ENCODE measurements at regions not wholly inside any gene's neighbourhood (a gene's known extent, or its start where the extent isn't known, plus 50 kb on each side); places are given as distances from the start of the nearest gene placed in this dataset.

DNA sequence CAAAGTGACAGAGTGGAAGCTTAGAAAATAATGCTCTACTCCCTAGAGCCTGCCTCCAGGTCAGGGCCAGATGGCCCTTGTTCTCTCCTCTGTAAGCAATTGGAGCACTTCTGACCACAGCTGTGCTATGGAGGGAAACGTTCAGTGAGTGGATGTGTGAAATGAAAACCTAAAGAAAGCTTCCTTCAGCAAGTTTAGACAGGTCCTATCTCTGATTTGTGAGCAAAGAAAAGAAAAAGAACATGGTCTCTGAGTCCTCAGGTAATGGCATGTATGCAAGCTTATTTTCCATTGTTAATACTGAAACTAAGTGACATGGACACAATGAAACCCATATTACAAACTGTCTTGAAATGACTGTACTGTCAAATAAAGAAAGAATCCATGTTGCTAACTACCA, 1486.8 kb downstream of the EFNB2 start:
- peak overlapping the region; percentile 17 for H3K27ac Mint-ChIP-seq
- H3K4me3 Mint-ChIP-seq = no peak overlapping the region
- TF ChIP-seq, protein P1, sequence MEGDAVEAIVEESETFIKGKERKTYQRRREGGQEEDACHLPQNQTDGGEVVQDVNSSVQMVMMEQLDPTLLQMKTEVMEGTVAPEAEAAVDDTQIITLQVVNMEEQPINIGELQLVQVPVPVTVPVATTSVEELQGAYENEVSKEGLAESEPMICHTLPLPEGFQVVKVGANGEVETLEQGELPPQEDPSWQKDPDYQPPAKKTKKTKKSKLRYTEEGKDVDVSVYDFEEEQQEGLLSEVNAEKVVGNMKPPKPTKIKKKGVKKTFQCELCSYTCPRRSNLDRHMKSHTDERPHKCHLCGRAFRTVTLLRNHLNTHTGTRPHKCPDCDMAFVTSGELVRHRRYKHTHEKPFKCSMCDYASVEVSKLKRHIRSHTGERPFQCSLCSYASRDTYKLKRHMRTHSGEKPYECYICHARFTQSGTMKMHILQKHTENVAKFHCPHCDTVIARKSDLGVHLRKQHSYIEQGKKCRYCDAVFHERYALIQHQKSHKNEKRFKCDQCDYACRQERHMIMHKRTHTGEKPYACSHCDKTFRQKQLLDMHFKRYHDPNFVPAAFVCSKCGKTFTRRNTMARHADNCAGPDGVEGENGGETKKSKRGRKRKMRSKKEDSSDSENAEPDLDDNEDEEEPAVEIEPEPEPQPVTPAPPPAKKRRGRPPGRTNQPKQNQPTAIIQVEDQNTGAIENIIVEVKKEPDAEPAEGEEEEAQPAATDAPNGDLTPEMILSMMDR (IDR thresholded peaks at IDR 0.05; ENCODE audit: unreplicated experiment) = no peak
- peaks cover 20% of the 10 kb centered on the region for H3K4me1 Mint-ChIP-seq
- no peaks in the 10 kb centered on the region for H3K27me3 Mint-ChIP-seq (ENCODE audit: low read depth)
- H3K36me3 Mint-ChIP-seq = peaks cover 1% of the 10 kb centered on the region
- peaks cover 23% of the 10 kb centered on the region for H3K9me3 Mint-ChIP-seq
- DNase-seq (ENCODE audit: low spot score in 2 of 2, unreplicated experiment in 2 of 2) = no peak

DNA sequence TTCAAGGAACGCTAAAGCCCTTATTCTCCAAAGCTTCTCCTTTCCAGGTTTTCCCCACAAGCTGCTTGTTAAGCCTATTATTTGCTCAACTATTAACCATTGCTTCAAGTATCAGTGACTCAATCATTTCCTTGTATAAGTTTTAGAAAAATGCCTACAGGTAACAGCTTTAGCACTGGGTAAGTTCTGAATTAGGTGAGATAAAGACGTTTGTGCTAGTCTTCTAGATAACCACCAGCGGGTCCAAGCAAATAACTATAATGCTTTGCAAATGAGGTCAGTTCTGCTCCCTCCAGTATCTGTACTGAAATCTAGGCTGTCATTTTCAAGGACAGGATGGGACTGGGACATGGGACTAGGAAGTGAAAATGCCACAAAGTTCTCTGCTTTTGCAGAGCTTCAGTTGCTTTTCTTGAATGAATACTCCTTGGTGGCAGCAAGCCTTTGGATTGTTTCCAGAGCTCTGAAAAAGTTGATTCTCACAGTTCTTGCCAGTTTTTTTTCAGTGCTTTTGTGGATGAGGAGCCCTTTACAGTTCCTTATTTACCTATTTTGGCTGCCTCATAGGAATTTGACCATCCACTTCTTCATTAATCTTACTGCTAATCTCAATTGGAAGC, 1487.7 kb downstream of the EFNB2 start:
- DNase-seq (ENCODE audit: low spot score in 2 of 2, unreplicated experiment in 2 of 2) = no peak
- H3K27ac Mint-ChIP-seq = no peak overlapping the region
- H3K9me3 Mint-ChIP-seq = peaks cover 31% of the 10 kb centered on the region
- no peaks in the 10 kb centered on the region for H3K27me3 Mint-ChIP-seq (ENCODE audit: low read depth)
- TF ChIP-seq, protein P1 (IDR thresholded peaks at IDR 0.05; ENCODE audit: unreplicated experiment) = no peak
- H3K4me3 Mint-ChIP-seq = no peak overlapping the region
- peaks cover 7% of the 10 kb centered on the region for H3K36me3 Mint-ChIP-seq
- peaks cover 14% of the 10 kb centered on the region for H3K4me1 Mint-ChIP-seq

DNA sequence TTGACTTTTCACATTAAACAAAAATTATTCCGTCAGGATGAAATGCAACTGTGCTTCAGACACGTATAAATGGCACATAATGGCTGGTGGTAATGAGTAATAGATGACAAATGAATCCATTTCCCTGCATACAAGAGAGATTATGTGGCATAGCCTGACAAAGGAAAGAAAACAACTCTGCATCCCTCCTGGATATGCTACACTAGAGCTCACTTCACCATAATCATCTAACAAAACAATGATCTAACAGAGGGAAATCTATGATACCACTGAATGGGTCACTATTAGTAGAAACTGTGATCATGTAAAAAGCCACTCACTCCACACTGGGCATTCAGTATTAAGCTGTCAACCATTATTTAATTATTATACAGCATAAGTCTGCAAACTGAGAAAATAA, 1498.4 kb downstream of the EFNB2 start:
- peaks cover 21% of the 10 kb centered on the region for H3K9me3 Mint-ChIP-seq
- peaks cover 1% of the 10 kb centered on the region for H3K36me3 Mint-ChIP-seq
- H3K27me3 Mint-ChIP-seq (ENCODE audit: low read depth) = no peaks in the 10 kb centered on the region
- H3K27ac Mint-ChIP-seq = no peak overlapping the region
- H3K4me1 Mint-ChIP-seq = peaks cover 6% of the 10 kb centered on the region
- TF ChIP-seq, protein P1 (IDR thresholded peaks at IDR 0.05; ENCODE audit: unreplicated experiment) = no peak
- no peak overlapping the region for H3K4me3 Mint-ChIP-seq
- DNase-seq (ENCODE audit: low spot score in 2 of 2, unreplicated experiment in 2 of 2) = no peak

DNA sequence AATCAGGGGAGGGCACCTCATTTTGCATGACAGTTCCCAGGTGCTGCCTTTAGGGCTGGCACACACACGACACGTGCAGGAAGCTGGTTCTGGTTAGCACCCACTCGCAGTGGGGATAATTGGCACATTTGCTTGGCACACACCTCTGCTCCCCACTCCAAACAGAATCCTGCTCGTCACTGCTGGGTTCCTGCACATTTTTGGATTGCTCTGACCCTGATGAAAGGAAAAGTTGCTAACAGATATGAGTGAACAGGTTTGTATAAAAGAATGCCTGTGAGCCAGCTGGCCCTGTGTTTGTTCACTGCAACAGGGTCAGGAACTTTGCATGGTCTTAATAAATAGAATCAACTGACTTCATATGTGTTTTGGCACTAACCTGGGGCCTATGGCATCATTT, 1500.4 kb downstream of the EFNB2 start:
- Mint-ChIP-seq H3K4me3 (no peak overlapping the region), H3K9me3 (peaks cover 6% of the 10 kb centered on the region), H3K27me3 (ENCODE audit: low read depth) (no peaks in the 10 kb centered on the region), H3K36me3 (no peaks in the 10 kb centered on the region), H3K4me1 (peaks cover 6% of the 10 kb centered on the region), H3K27ac (no peak overlapping the region)
- DNase-seq (ENCODE audit: low spot score in 2 of 2, unreplicated experiment in 2 of 2) = no peak
- TF ChIP-seq, protein P1 (IDR thresholded peaks at IDR 0.05; ENCODE audit: unreplicated experiment) = no peak

DNA sequence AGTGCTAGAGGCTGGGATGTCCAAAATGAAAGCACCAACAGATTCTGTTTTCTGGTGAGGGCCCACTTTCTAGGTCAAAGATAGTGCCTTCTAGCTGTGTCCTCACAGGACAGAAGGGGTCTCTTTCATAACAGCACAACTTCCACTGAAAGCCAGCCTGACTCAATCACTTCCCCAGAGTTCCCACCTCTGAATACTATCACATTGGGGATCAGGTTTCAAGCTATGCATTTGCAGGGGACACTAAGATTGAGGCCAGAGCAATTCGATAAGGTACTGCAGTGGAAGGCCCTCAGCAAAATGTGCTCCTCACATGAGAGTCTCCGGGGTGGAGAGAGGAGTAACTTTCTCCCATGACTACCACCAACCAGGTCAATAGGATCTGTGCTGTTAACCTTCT, 1501.5 kb downstream of the EFNB2 start:
- H3K4me3 Mint-ChIP-seq = no peak overlapping the region
- TF ChIP-seq, protein P1 (IDR thresholded peaks at IDR 0.05; ENCODE audit: unreplicated experiment) = no peak
- peaks cover 6% of the 10 kb centered on the region for H3K4me1 Mint-ChIP-seq
- H3K9me3 Mint-ChIP-seq = peaks cover 4% of the 10 kb centered on the region
- no peak for DNase-seq (ENCODE audit: low spot score in 2 of 2, unreplicated experiment in 2 of 2)
- H3K36me3 Mint-ChIP-seq = no peaks in the 10 kb centered on the region
- H3K27ac Mint-ChIP-seq = no peak overlapping the region
- H3K27me3 Mint-ChIP-seq (ENCODE audit: low read depth) = no peaks in the 10 kb centered on the region

DNA sequence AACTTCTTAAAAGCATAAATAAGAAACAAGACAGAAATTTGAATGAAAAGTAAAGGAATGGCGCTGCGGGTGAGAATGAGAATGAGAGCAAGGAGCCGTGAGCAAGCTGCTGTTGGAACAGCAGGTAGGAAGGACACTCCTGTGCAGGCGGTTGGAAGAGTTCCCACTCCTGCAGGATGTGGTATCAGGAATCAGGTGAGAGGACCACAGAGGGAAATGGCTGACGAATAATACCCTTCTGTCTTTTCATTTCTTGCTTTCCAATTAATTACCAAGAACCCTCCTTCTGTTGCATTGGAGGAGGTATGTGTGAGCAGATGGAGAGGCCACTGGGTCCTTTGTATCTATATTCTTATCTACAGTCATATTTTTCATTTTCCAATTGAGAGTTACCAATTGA, 1504.2 kb downstream of the EFNB2 start:
- no peak overlapping the region for H3K27ac Mint-ChIP-seq
- H3K9me3 Mint-ChIP-seq = peaks cover 9% of the 10 kb centered on the region
- no peak overlapping the region for H3K4me3 Mint-ChIP-seq
- H3K27me3 Mint-ChIP-seq (ENCODE audit: low read depth) = no peaks in the 10 kb centered on the region
- H3K36me3 Mint-ChIP-seq = no peaks in the 10 kb centered on the region
- TF ChIP-seq, protein P1 (IDR thresholded peaks at IDR 0.05; ENCODE audit: unreplicated experiment) = no peak
- DNase-seq (ENCODE audit: low spot score in 2 of 2, unreplicated experiment in 2 of 2) = no peak
- no peaks in the 10 kb centered on the region for H3K4me1 Mint-ChIP-seq
